Hepatocyte (in vitro differentiated cells): ENCODE measurements at regions not wholly inside any gene's neighbourhood (a gene's known extent, or its start where the extent isn't known, plus 50 kb on each side); places are given as distances from the start of the nearest gene placed in this dataset.

Source experiments
- CTCF ChIP-seq: fragments of 200-600 bp; sonication (generic); IDR thresholded peaks from 2 replicates; pipeline ENCODE4 v1.5.1; 2016; ENCODE audit warnings: antibody characterized with exemption, mild to moderate bottlenecking; ENCODE audit not compliant: poor library complexity
- EZH2 ChIP-seq: fragments of 200-600 bp; sonication (generic); IDR thresholded peaks from 2 replicates; pipeline ENCODE4 v1.6.1; 2016; ENCODE audit warnings: antibody characterized with exemption, mild to moderate bottlenecking, borderline replicate concordance
- EZH2phosphoT487 ChIP-seq: fragments of 200-600 bp; sonication (generic); IDR thresholded peaks from one replicate; pipeline ENCODE4 v1.6.1; 2018; ENCODE audit warnings: antibody characterized with exemption, mild to moderate bottlenecking, low read depth, moderate library complexity; ENCODE audit not compliant: unreplicated experiment, severe bottlenecking

DNA sequence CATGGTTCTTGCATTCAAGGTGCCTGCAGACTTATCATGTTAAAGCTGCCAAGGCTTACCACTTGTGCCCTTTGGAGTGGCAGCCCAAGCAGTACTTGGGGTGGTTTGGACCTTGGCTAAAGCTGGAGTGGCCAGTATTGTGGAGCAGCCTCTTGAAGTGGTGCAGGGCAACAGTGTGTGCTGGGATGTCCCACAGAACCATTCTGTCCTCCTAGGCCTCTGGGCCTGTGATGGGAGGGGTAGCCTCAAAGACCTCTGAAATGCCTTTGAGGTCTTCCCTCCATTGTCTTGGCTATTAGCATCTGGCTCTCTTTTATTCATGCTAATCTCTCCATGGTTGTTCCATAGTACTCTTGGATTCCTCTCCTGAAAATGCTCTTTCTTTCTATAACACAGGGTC is 78.2 kb upstream of the SLC24A4 start:
- TF ChIP-seq EZH2 (no peak), CTCF (no peak), EZH2phosphoT487 (no peak)
